Parathyroid adenoma (tissue), 2 donors: ENCODE measurements at regions not wholly inside any gene's neighbourhood (a gene's known extent, or its start where the extent isn't known, plus 50 kb on each side); places are given as distances from the start of the nearest gene placed in this dataset.

Experiments used
- H2AFZ ChIP-seq: fragments of 300-600 bp; sonication (generic); one replicate; pipeline ENCODE4 v1.7.0; 2017; ENCODE audit warnings: antibody characterized with exemption, mild to moderate bottlenecking
- H3K27ac ChIP-seq: fragments of 300-600 bp; sonication (generic); one replicate; pipeline ENCODE4 v1.7.0; 2017
- H3K27me3 ChIP-seq: fragments of 300-600 bp; sonication (generic); one replicate; pipeline ENCODE4 v1.7.0; 2017; ENCODE audit warnings: low read length; ENCODE audit not compliant: control insufficient read depth, insufficient read depth
- H3K36me3 ChIP-seq: fragments of 300-600 bp; sonication (generic); one replicate; pipeline ENCODE4 v1.7.0; 2017; ENCODE audit warnings: low read length; ENCODE audit not compliant: control insufficient read depth, insufficient read depth
- H3K4me1 ChIP-seq: fragments of 300-600 bp; sonication (generic); one replicate; pipeline ENCODE4 v1.7.0; 2017; ENCODE audit warnings: control low read depth
- H3K4me2 ChIP-seq: fragments of 300-600 bp; sonication (generic); one replicate; pipeline ENCODE4 v1.7.0; 2017; ENCODE audit warnings: low read length
- H3K4me3 ChIP-seq: fragments of 300-600 bp; sonication (generic); one replicate; pipeline ENCODE4 v1.7.0; 2017; ENCODE audit warnings: low read depth, low read length
- H3K79me2 ChIP-seq: fragments of 300-600 bp; sonication (generic); one replicate; pipeline ENCODE4 v1.7.0; 2017; ENCODE audit warnings: control low read depth
- H3K9ac ChIP-seq: fragments of 300-600 bp; sonication (generic); one replicate; pipeline ENCODE4 v1.7.0; 2017; ENCODE audit warnings: mild to moderate bottlenecking
- H3K9me3 ChIP-seq: fragments of 300-600 bp; sonication (generic); one replicate; pipeline ENCODE4 v1.7.0; 2017; ENCODE audit warnings: low read length; ENCODE audit not compliant: control insufficient read depth
- TF ChIP-seq, protein P1 (sequence below): fragments of 300-600 bp; sonication (generic); IDR thresholded peaks from one replicate; pipeline ENCODE4 v1.7.0; 2017; ENCODE audit warnings: antibody characterized with exemption, mild to moderate bottlenecking
- donor health status: primary hyperparathyroidism.

DNA sequence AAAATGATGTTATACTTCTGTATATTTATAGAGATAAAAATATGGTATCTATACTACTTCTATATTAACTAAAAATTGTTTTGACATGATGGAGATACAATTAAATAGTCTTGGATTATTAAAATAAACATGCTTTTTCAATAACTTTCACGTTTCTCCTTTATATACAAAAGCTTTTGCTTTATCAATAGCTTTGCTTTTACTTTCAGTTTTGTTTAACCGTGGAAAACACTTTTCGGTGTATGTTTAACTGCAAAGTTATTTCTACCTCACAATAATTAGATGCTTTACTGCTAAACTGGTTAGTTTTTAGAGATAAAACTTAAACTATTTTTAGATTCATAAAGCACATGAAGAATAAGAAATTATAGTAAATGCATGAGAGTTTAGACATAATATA is 432.1 kb upstream of the PCDH15 start:
- Histone ChIP-seq H3K9ac (no peak overlapping the region), H2AFZ (no peak overlapping the region), H3K79me2 (no peaks in the 10 kb centered on the region), H3K36me3 (no peaks in the 10 kb centered on the region), H3K4me1 (no peaks in the 10 kb centered on the region), H3K4me3 (no peak overlapping the region), H3K9me3 (no peaks in the 10 kb centered on the region), H3K27me3 (no peaks in the 10 kb centered on the region), H3K4me2 (no peak overlapping the region), H3K27ac (no peak overlapping the region)
- TF ChIP-seq, protein P1, sequence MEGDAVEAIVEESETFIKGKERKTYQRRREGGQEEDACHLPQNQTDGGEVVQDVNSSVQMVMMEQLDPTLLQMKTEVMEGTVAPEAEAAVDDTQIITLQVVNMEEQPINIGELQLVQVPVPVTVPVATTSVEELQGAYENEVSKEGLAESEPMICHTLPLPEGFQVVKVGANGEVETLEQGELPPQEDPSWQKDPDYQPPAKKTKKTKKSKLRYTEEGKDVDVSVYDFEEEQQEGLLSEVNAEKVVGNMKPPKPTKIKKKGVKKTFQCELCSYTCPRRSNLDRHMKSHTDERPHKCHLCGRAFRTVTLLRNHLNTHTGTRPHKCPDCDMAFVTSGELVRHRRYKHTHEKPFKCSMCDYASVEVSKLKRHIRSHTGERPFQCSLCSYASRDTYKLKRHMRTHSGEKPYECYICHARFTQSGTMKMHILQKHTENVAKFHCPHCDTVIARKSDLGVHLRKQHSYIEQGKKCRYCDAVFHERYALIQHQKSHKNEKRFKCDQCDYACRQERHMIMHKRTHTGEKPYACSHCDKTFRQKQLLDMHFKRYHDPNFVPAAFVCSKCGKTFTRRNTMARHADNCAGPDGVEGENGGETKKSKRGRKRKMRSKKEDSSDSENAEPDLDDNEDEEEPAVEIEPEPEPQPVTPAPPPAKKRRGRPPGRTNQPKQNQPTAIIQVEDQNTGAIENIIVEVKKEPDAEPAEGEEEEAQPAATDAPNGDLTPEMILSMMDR: no peak

DNA sequence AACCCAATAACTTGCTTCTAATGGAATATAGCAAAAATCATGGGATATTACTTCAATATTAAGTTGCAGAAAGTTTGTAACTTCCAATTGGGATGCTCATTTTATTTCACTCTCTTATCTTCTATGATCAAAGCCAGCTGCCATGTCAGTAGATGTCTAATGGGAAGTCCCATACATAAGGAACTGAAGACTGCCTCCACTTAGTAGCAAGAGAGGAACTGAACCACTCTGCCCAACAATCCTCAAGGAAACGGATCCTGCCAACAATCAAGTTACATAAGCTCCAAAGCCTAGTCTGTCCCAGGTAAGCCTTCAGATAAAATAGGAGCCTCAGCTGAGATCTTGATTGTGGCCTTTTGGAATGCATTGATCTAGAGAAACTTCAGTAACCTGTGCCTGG is 431.5 kb upstream of the PCDH15 start:
- TF ChIP-seq, protein P1: no peak
- H3K27me3 ChIP-seq: no peaks in the 10 kb centered on the region
- no peak overlapping the region for H3K4me2 ChIP-seq
- no peak overlapping the region for H3K4me3 ChIP-seq
- H3K9me3 ChIP-seq: no peaks in the 10 kb centered on the region
- H2AFZ ChIP-seq: no peak overlapping the region
- H3K79me2 ChIP-seq: no peaks in the 10 kb centered on the region
- H3K27ac ChIP-seq: no peak overlapping the region
- H3K36me3 ChIP-seq: no peaks in the 10 kb centered on the region
- no peaks in the 10 kb centered on the region for H3K4me1 ChIP-seq
- H3K9ac ChIP-seq: no peak overlapping the region

DNA sequence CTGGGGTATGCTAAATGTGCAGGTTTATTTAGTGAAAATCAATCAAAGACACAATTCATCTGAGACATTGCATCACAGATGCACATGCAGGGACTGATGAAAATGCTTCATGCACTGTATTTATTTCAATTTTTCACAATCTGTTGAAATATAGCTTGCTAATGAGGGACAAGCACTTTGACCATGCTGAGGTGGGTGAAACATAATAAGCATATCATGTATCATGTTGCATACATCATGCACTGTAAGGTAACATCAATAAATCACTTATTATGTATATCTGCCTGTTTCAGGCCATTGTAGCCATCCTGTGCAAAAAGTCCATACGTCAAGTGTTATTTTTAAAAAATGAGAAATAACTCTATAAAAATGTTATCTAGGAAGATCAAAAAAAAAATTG is 426.9 kb upstream of the PCDH15 start:
- H3K4me1 ChIP-seq: no peaks in the 10 kb centered on the region
- H3K4me2 ChIP-seq: no peak overlapping the region
- no peaks in the 10 kb centered on the region for H3K27me3 ChIP-seq
- no peaks in the 10 kb centered on the region for H3K9me3 ChIP-seq
- H3K4me3 ChIP-seq: no peak overlapping the region
- no peaks in the 10 kb centered on the region for H3K36me3 ChIP-seq
- TF ChIP-seq, protein P1: no peak
- no peak overlapping the region for H2AFZ ChIP-seq
- H3K9ac ChIP-seq: no peak overlapping the region
- no peaks in the 10 kb centered on the region for H3K79me2 ChIP-seq
- H3K27ac ChIP-seq: no peak overlapping the region

DNA sequence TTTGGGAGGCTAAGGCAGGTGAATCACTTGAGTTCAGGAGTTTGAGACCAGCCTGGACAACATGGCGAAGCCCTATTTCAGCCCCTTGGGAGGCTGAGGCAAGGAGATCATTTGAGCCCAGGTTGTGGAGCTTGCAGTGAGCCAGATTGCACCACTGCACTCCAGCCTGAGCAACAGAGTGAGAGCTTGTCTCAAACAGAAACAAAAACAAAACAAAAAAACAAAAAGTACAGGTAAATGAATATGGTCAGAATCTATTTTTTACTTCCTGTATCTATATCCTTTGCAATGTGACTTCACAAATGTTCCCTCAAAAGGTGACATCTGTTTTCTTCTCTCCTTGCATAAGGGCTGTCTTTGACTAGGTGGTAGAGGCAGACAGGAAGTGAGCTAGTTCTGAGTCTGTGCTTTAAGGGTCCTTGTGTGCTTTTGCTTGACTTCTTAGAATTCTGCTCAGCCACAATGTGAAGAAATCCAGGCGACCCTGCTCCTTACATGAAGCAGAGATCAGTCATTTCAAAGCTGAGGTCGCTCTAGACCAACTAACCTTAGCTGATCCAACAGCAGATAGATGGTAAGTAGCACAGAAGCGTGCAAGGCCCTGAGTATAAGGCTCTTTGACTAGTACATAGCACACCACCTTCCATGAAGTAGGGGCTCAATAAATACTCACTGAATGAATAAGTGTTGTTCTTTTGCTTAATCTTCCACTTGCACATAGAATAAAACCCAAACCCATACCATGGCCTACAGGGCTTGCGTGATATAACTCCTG is 423.2 kb upstream of the PCDH15 start:
- H3K4me2 ChIP-seq: no peak overlapping the region
- no peak overlapping the region for H3K4me3 ChIP-seq
- no peaks in the 10 kb centered on the region for H3K79me2 ChIP-seq
- no peaks in the 10 kb centered on the region for H3K27me3 ChIP-seq
- no peaks in the 10 kb centered on the region for H3K4me1 ChIP-seq
- TF ChIP-seq, protein P1: no peak
- H3K9ac ChIP-seq: no peak overlapping the region
- no peak overlapping the region for H2AFZ ChIP-seq
- H3K36me3 ChIP-seq: no peaks in the 10 kb centered on the region
- no peaks in the 10 kb centered on the region for H3K9me3 ChIP-seq
- H3K27ac ChIP-seq: no peak overlapping the region

DNA sequence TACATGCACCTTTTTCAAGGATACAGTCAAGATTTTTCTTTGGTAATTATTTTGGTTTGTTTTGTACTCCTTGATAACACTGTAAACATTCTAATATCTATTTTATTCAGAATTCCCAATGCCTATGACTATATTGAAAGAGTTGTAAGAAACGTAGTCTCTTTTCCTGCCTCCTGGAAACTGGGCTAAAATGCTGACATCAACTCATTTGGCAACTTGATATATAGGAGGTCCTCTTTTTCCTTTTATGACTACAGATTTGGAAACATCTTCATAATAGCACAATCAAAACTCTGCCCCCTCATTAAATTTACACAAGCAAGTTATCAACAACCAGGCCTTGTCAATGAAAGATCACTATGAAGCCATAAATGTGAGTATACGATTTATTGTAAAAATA is 422.3 kb upstream of the PCDH15 start:
- H3K4me3 ChIP-seq: no peak overlapping the region
- TF ChIP-seq, protein P1: no peak
- H3K27me3 ChIP-seq: no peaks in the 10 kb centered on the region
- no peak overlapping the region for H3K9ac ChIP-seq
- no peaks in the 10 kb centered on the region for H3K36me3 ChIP-seq
- H3K9me3 ChIP-seq: no peaks in the 10 kb centered on the region
- no peak overlapping the region for H3K27ac ChIP-seq
- no peaks in the 10 kb centered on the region for H3K79me2 ChIP-seq
- H2AFZ ChIP-seq: no peak overlapping the region
- no peak overlapping the region for H3K4me2 ChIP-seq
- no peaks in the 10 kb centered on the region for H3K4me1 ChIP-seq
